ENCODE measurements at regions not wholly inside any gene's neighbourhood (a gene's known extent, or its start where the extent isn't known, plus 50 kb on each side); places are given as distances from the start of the nearest gene placed in this dataset.
A peak's percentile ranks its signal among the peaks of the same experiment; 100 is the strongest.

DNA sequence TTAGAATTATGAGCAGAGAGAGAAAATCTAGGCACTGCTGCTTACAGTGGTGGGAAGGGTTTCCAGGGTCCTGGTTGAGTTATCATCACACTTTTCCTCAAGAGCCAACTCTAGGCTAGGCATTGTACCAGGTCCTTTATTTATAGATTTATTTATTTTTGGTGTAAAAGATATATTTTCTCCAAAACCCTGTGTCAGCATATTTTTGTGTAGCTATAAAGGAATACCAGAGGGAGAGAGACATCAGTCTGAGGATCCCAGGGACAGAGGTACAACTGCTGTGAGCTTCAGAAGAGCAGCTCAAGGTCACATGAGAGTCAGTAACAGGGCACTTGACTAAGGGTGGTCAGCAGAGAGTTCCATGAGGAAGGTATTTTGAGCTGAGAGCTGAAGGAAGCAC lies 159.7 kb downstream of the SLC35B3 start:
- DNase-seq: no peak

- DNase-seq: no peak
Observed at GRCh38 chr6:8274226-8274625, 161.1 kb downstream of the SLC35B3 start.

- DNase-seq: no peak
Observed at GRCh38 chr6:8269872-8270454, 165.4 kb downstream of the SLC35B3 start.

- DNase-seq: no peak
Observed at GRCh38 chr6:8269094-8269493, 166.3 kb downstream of the SLC35B3 start.

GRCh38 chr6:8268606-8269005 lies 166.3 kb upstream of the EEF1E1 start:
- no peak for DNase-seq

DNA sequence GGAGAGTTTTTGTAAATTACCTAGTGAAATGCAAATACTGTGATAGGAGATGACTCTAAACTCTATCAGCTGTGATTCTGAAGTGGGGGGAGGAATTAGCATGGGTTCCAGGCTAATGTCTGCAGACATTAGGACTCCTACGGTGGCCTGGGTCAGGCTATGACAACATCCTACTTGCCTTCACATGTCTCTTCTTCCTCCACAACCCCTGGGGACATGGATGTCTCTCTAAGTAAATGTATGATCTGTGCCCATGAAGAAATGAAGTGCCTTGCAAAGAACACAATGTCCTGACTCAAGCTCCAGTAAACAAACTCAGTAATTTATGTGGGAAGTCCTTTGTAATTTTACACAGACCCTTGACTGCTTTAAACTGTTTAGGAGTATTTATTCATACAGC lies 165.8 kb upstream of the EEF1E1 start:
- DNase-seq: no peak

- DNase-seq: no peak
Observed at GRCh38 chr6:8260610-8261009, 158.3 kb upstream of the EEF1E1 start.

DNA sequence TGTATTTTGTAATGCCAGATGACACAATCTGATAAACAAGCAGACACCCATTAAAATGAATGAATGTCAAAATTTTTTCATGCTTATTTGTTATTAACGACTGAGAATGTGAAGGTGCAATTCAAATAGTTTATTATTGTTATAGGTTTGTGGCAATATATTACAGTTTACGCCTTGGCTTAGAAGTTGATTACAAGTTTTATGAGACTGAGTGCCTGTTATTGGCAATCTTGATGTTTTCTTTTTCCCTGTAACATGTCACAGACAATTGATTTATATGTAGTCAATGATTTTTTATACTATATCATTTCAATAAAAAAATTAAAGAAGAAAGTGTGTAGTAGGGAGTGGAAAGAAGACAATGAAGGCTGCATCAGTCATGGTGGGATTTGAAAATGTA lies 144.1 kb upstream of the EEF1E1 start:
- no peak for DNase-seq

GRCh38 chr6:8245726-8246125 lies 143.4 kb upstream of the EEF1E1 start:
- DNase-seq: no peak

- DNase-seq: no peak
Observed at GRCh38 chr6:8243475-8243874, 141.1 kb upstream of the EEF1E1 start.

DNA sequence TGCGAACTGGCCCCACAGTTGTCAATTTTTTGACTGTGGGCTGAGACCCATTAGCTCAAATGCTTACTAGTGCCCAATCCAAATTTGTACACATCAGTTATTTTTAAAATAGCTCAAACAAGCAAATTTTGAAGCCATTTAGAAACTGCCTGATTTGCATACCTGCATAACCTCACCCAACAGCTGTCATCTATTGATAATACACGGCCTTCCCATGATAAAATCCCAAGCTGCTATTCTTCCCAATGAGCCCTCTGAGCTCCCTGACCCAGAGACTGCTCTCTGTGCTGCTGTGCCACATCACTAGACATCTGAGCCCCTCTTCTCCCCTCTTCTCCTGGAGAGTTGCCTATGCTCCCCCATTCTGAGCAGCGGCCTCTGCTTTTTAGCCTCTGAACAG lies 140.5 kb upstream of the EEF1E1 start:
- no peak for DNase-seq

DNA sequence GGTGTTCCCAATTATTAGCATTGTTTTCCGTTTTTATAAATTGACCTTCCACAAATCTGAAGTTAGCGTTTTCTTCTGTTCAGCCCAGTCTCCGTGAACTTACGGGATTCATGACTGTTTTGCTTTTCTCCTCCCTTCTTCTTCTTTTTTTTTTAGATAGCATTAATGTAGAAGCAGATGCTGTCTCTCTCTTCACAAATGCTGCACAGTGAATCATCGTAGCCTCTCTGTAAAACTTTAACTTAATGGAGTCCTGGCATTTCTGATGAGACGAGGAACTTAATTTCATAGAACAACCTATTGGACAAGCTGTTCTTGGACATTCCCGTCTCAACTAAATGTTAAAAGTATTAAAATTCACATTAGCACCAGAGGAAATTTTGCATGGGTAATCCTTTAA lies 138.0 kb upstream of the EEF1E1 start:
- DNase-seq: no peak

GRCh38 chr6:8238773-8239683 lies 136.7 kb upstream of the EEF1E1 start:
- DNase-seq: no peak

DNA sequence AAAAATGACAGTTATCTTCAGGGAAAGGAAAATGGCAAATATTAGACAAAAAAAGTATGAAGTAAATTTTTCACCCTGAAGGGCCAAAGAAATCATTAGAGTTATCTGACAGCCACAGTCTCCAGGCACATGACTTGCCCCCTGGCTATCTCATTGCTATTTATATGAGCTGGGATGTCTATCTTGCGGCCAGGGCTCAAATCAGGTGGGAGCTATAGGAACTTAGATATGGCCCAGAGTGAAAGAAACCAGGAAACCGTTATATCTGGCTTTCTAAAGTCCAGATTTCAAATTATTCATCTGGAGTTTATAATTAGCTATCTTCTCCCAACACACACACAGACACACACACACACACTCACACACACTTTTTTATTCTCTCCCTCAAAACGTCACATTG lies 135.3 kb upstream of the EEF1E1 start:
- DNase-seq: no peak

GRCh38 chr6:8236956-8237355 lies 134.6 kb upstream of the EEF1E1 start:
- no peak for DNase-seq

DNA sequence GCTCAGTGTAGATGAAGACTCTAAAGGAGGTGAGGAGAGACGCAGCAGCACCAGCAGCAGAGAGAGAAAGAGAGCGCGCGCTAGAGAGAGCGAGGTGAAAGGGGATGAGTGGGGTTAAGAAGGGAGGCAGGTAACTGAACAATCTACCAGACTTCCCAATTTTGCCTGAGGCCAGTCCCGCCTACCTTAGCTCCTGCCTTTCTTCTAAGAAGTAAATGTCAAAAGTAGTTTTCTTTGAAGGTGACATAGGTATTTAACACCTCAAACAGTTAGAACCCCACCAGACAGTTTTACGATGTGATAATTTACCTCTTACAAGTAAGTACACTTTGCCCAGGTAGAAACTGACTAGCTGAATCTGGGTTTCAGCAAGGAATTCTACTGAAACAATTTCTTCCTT lies 132.0 kb upstream of the EEF1E1 start:
- DNase-seq: no peak

DNA sequence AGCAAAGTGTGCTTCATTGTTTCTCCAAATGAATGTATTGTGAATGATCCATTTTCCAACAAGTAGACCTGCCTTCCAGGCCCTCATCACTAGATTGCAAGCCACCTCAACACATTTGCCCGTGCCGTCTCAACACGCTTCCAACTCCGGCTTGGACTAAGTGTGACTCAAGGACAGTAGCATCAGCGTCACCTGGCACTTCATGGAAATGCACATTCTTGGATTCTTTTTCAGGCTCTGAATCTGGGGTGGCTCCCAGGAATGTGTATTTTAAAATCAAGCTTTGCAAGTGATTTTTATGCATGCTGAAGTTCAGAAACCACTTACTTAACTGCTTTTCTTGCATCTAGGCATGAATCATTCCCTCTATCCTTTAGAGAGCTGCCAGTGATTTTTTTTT lies 129.6 kb upstream of the EEF1E1 start:
- no peak for DNase-seq

DNA sequence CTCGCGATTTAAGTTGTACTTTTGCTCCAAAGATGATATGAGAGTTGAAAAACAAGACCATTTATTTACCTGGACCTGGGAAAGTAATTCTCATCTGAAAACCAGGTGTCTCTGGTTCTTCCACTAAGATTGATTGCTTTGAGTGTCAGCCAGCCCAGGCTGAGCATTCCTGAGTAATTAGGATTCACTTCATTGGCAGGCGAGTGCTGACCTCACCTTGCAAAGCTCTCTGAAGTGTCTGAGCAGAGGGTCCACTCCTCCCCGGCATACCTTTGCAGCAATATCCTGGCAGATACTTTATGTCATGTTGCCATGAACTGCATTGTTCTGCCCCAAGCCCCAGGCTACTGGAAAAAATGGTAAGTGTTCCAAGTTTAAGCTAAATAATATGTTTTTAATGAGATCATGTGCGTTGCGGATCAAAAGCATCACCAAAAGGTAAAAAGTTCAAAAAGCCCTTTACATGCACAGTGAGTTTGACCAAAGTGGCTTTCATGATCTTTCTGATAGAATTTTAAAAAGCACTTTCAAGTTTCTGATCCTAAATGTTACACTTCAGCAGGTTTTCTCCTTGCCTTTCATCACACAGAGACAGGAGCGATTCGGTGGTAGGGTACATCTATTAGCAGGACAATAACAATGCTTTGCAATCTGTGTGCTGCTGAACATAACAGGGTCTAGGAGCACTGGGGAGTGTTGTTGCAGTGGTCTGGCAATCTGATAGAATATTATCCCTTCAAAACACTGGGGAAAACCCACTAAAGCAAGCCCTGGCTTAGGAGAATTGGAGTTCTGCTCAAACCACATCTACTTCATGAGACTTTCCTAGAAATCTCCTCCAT lies 127.8 kb upstream of the EEF1E1 start:
- no peak for DNase-seq

GRCh38 chr6:8225113-8225512 lies 122.8 kb upstream of the EEF1E1 start:
- DNase-seq: no peak

- no peak for DNase-seq
Observed at GRCh38 chr6:8223678-8224077, 121.3 kb upstream of the EEF1E1 start.

- peak; percentile 78 for DNase-seq
Observed at GRCh38 chr6:8219352-8219943, 117.1 kb upstream of the EEF1E1 start.

GRCh38 chr6:8218861-8219260 lies 116.5 kb upstream of the EEF1E1 start:
- no peak for DNase-seq

GRCh38 chr6:8215631-8216030 lies 113.3 kb upstream of the EEF1E1 start:
- DNase-seq: no peak
